ENCODE measurements at regions not wholly inside any gene's neighbourhood (a gene's known extent, or its start where the extent isn't known, plus 50 kb on each side); places are given as distances from the start of the nearest gene placed in this dataset.
"Not testable (repeated sequence)": the region's sequence is repeated elsewhere in the genome, so short reads cannot be mapped to it uniquely, and the experiment has no call there.

DNA sequence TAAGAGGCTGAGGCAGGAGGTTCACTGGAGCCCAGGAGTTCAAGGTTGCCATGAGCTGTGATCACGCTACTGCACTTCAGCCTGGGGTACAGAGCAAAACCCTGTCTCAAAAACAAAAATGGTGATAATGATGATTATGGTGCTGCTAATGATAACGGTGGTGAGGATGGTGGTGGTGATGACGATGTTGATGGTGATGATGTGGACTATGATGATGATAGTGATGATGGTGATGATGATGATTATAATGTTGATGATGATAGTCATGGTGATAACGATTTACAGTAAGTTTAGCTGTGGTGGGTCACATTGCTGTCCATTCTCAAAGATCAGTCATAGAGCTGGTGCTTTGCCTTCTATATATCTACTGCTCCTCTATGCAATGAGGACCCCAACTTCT, 1340.6 kb downstream of the UQCRFS1 start:
- no peaks in the 10 kb centered on the region for H3K4me1 ChIP-seq (ENCODE audit: control insufficient read depth, insufficient read depth, low read length)
- H3K27me3 ChIP-seq (replicated peaks; ENCODE audit: control insufficient read depth, insufficient read depth, low read length) = no peaks in the 10 kb centered on the region
- H3K36me3 ChIP-seq (ENCODE audit: control insufficient read depth, insufficient read depth, low read length, severe bottlenecking) = no peaks in the 10 kb centered on the region
- peaks cover 9% of the 10 kb centered on the region for H3K9me3 ChIP-seq (ENCODE audit: control insufficient read depth, low read length)
- no peak overlapping the region for H3K4me3 ChIP-seq (ENCODE audit: low read length)
- no peak overlapping the region for H3K9ac ChIP-seq (ENCODE audit: low read length)
- no peak for DNase-seq (ENCODE audit: low read depth)

DNA sequence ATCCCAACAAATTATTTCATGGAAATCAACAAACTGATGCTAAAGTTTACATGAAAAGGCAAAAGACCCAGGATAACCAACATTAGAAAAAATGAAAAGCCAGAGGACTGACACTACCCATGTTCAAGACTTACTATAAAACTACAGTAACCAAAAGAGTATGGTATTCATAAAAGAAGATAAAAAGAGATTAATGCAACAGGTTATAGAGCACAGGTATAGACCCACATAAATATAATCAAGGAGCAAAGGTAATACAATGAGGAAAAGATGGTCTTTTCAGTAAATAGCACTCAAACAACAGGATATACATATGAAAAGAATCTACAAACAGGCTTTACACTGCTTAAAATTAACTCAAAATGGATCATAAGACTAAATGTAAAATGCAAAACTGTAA, 1342.7 kb downstream of the UQCRFS1 start:
- Histone ChIP-seq H3K4me1 (ENCODE audit: control insufficient read depth, insufficient read depth, low read length) (no peaks in the 10 kb centered on the region), H3K4me3 (ENCODE audit: low read length) (no peak overlapping the region), H3K27me3 (replicated peaks; ENCODE audit: control insufficient read depth, insufficient read depth, low read length) (no peaks in the 10 kb centered on the region), H3K9me3 (ENCODE audit: control insufficient read depth, low read length) (peaks cover 9% of the 10 kb centered on the region), H3K9ac (ENCODE audit: low read length) (no peak overlapping the region), H3K36me3 (ENCODE audit: control insufficient read depth, insufficient read depth, low read length, severe bottlenecking) (no peaks in the 10 kb centered on the region)
- no peak for DNase-seq (ENCODE audit: low read depth)

DNA sequence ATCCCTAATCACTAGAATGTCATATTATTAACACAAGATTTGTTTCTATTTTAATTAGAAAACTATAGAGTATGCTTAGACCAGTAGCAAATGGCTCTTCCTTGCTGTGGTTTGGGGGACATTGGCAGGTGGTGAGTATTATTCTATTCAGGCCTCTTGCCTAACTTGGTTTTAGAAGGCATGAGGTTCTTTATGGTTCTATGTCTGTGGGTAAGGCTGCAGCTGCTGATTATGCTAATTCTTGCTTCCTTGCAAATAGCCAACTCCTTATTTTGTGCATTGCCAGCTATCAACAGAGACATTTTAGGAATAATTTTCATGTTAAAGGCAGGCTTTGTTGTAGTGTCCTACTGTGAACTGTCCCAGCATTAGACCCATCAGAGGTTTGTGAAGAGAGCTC, 1344.9 kb downstream of the UQCRFS1 start:
- H3K27me3 ChIP-seq (replicated peaks; ENCODE audit: control insufficient read depth, insufficient read depth, low read length) = no peaks in the 10 kb centered on the region
- no peak for DNase-seq (ENCODE audit: low read depth)
- no peak overlapping the region for H3K4me3 ChIP-seq (ENCODE audit: low read length)
- no peak overlapping the region for H3K9ac ChIP-seq (ENCODE audit: low read length)
- H3K36me3 ChIP-seq (ENCODE audit: control insufficient read depth, insufficient read depth, low read length, severe bottlenecking) = no peaks in the 10 kb centered on the region
- H3K4me1 ChIP-seq (ENCODE audit: control insufficient read depth, insufficient read depth, low read length) = no peaks in the 10 kb centered on the region
- H3K9me3 ChIP-seq (ENCODE audit: control insufficient read depth, low read length) = no peaks in the 10 kb centered on the region

DNA sequence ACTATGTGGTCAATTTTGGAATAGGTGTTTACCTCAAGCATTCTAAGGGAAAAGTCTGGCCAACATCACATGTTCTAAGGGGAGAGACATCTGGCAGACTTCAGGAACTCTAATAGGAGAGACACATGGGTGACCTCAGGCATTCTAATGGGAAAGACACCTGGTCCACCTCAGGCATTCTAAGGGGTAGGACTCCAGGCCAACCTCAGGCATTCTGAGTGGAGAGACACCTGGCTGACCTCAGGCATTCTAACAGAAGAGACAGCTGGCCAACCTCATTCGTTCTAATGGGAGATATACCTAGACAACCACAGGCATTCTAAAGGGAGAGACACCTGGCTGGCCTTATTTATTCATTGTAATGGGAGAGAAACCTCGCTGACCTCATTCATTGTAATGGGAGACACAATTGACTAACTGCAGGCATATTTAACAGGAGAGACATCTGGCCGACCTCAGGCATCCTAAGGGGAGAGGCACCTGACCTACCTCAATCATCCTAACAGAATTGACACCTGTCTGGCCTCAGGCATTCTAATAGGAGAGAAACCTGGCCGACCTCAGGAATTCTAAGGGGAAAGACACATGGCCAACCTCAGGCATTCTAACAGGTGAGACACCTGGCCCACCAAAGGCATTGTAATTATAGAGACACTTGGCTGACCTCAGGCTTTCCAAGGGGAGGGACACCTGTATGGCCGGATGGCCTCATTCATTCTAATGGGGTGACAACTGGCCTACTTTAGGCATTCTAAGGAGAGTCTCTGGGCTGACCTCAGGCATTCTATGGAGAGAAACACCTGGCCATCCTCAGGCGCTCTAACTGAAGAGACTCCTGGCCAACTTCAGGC, 1346.8 kb downstream of the UQCRFS1 start:
- Histone ChIP-seq H3K4me1 (ENCODE audit: control insufficient read depth, insufficient read depth, low read length) (no peaks in the 10 kb centered on the region), H3K36me3 (ENCODE audit: control insufficient read depth, insufficient read depth, low read length, severe bottlenecking) (no peaks in the 10 kb centered on the region), H3K9ac (ENCODE audit: low read length) (no peak overlapping the region), H3K9me3 (ENCODE audit: control insufficient read depth, low read length) (peaks cover 1% of the 10 kb centered on the region), H3K27me3 (replicated peaks; ENCODE audit: control insufficient read depth, insufficient read depth, low read length) (no peaks in the 10 kb centered on the region), H3K4me3 (ENCODE audit: low read length) (no peak overlapping the region)
- DNase-seq (ENCODE audit: low read depth) = no peak

DNA sequence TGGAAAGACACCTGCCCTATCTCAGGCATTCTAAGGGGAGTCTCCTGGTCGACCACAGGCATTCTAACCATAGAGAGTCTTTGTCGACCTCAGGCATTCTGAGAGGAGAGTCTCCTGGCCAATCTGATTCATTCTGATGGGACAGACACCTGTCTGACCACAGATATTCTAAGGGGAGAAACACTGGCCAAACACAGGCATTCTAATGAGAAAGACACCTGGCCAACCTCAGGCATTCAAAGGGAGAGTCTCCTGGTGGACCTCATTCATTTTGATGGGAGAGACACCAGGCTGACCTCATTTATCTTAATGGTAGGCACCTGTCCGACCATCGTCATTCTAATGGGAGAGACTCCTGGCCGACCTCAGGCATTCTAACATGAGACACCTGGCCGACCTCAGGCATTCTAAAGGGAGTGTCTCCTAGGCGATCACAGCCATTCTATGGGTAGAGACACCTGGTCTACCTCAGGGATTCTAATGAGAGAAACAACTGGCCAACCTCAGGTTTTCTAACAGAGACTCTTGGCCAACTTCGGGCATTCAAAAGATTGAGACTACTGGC, 1351.5 kb downstream of the UQCRFS1 start:
- Histone ChIP-seq H3K27me3 (replicated peaks; ENCODE audit: control insufficient read depth, insufficient read depth, low read length) (no peaks in the 10 kb centered on the region), H3K36me3 (ENCODE audit: control insufficient read depth, insufficient read depth, low read length, severe bottlenecking) (no peaks in the 10 kb centered on the region), H3K9ac (ENCODE audit: low read length) (no peak overlapping the region), H3K9me3 (ENCODE audit: control insufficient read depth, low read length) (peaks cover 27% of the 10 kb centered on the region), H3K4me3 (ENCODE audit: low read length) (no peak overlapping the region), H3K4me1 (ENCODE audit: control insufficient read depth, insufficient read depth, low read length) (no peaks in the 10 kb centered on the region)
- no peak for DNase-seq (ENCODE audit: low read depth)

DNA sequence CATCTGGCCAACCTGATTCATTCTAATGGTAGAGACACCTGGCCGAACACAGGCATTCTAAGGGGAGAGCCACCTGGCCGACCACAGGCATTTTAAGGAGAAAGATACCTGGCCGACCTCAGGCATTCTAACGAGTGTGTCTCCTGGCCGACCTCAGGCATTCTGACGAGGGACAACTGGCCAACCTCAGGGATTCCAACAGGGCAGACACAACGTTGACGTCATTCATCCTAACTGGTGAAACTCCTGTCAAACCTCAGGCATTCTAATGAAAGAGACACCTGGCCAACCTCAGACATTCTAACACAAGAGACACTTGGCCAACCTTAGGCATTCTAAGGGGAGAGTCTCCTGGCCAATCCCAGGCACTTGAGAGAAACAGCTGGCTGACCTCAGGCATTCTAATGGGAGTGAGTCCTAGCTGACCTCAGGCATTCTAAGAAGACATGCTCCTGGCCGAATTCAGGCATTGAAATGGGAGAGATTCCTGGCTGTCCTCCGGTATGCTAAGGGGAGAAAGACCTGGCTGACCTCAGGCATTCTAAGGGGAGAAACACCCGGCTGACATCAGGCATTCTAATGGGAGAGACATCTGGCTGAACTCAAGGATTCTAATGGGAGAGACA, 1352.5 kb downstream of the UQCRFS1 start:
- DNase-seq (ENCODE audit: low read depth) = no peak
- Histone ChIP-seq H3K36me3 (ENCODE audit: control insufficient read depth, insufficient read depth, low read length, severe bottlenecking) (no peaks in the 10 kb centered on the region), H3K9ac (ENCODE audit: low read length) (no peak overlapping the region), H3K9me3 (ENCODE audit: control insufficient read depth, low read length) (peaks cover 27% of the 10 kb centered on the region), H3K27me3 (replicated peaks; ENCODE audit: control insufficient read depth, insufficient read depth, low read length) (no peaks in the 10 kb centered on the region), H3K4me3 (ENCODE audit: low read length) (no peak overlapping the region), H3K4me1 (ENCODE audit: control insufficient read depth, insufficient read depth, low read length) (no peaks in the 10 kb centered on the region)

DNA sequence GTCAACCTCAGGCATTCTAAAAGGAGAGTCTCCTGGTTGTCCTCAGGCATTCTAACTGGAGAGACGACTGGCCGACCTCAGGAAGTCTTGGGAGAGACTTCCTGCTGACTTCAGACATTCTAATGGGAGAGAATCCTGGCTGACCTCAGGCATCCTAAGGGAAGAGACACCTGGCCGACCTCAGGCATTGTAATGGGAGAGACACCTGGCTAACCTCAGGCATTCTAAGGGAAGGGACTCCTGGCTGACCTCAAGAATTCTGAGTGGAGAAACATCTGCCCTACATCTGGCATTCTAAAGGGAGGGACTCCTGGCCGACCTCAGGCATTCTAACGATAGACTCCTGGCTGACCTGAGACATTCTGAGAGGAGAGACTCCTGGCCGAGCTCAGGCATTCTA, 1353.3 kb downstream of the UQCRFS1 start:
- Histone ChIP-seq H3K4me1 (ENCODE audit: control insufficient read depth, insufficient read depth, low read length) (no peaks in the 10 kb centered on the region), H3K9ac (ENCODE audit: low read length) (no peak overlapping the region), H3K4me3 (ENCODE audit: low read length) (no peak overlapping the region), H3K27me3 (replicated peaks; ENCODE audit: control insufficient read depth, insufficient read depth, low read length) (no peaks in the 10 kb centered on the region), H3K36me3 (ENCODE audit: control insufficient read depth, insufficient read depth, low read length, severe bottlenecking) (no peaks in the 10 kb centered on the region), H3K9me3 (ENCODE audit: control insufficient read depth, low read length) (peaks cover 27% of the 10 kb centered on the region)
- DNase-seq (ENCODE audit: low read depth) = no peak

DNA sequence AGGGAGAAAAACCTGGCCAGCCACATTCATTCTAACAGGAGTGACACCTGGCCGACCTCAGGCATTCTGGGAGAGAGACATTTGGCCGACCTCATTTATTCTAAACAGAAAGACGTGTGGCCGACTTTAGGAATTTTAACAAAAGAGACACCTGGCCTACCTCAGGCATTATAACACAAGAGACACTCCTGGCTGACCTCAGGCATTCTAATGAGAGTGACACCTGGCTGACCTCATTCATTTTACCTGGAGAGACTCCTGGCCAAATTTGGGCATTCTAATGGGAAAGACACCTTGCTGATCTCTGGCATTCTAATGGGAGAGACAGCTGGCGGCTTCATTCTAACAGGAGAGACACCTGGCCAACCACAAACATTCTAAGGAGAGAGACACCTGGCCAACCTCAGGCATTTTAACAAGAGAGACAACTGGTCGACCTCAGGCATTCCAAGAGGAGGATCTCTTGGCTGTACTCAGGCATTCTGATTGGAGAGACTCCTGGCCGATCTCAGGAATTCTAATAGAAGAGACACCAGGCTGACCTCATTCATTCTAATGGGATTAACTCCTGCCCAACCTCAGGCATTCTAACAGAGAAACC, 1353.9 kb downstream of the UQCRFS1 start:
- no peak for DNase-seq (ENCODE audit: low read depth)
- Histone ChIP-seq H3K9ac (ENCODE audit: low read length) (no peak overlapping the region), H3K36me3 (ENCODE audit: control insufficient read depth, insufficient read depth, low read length, severe bottlenecking) (no peaks in the 10 kb centered on the region), H3K27me3 (replicated peaks; ENCODE audit: control insufficient read depth, insufficient read depth, low read length) (no peaks in the 10 kb centered on the region), H3K4me3 (ENCODE audit: low read length) (no peak overlapping the region), H3K4me1 (ENCODE audit: control insufficient read depth, insufficient read depth, low read length) (no peaks in the 10 kb centered on the region), H3K9me3 (ENCODE audit: control insufficient read depth, low read length) (peaks cover 27% of the 10 kb centered on the region)

DNA sequence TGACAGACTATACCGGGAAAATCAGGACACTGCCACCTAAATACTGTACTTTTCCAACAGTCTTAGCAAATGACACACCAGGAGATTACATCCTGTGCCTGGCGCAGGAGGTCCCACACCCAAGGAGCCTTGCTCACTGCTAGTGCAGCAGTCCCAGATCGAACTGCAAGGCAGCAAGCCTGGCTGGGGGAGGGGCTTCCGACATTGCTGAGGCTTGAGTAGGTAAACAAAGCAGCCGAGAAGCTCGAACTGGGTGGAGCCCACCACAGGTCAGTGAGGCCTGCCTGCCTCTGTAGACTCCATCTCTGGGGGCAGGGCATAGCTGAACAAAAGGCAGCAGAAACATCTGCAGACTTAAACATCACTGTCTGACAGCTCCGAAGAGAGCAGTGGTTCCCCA, 1360.0 kb downstream of the UQCRFS1 start:
- not testable (repeated sequence) for H3K9ac ChIP-seq (ENCODE audit: low read length); DNase-seq (ENCODE audit: low read depth); H3K4me1 ChIP-seq (ENCODE audit: control insufficient read depth, insufficient read depth, low read length); H3K4me3 ChIP-seq (ENCODE audit: low read length); H3K36me3 ChIP-seq (ENCODE audit: control insufficient read depth, insufficient read depth, low read length, severe bottlenecking); H3K27me3 ChIP-seq (replicated peaks; ENCODE audit: control insufficient read depth, insufficient read depth, low read length)
- peaks cover 11% of the 10 kb centered on the region for H3K9me3 ChIP-seq (ENCODE audit: control insufficient read depth, low read length)

DNA sequence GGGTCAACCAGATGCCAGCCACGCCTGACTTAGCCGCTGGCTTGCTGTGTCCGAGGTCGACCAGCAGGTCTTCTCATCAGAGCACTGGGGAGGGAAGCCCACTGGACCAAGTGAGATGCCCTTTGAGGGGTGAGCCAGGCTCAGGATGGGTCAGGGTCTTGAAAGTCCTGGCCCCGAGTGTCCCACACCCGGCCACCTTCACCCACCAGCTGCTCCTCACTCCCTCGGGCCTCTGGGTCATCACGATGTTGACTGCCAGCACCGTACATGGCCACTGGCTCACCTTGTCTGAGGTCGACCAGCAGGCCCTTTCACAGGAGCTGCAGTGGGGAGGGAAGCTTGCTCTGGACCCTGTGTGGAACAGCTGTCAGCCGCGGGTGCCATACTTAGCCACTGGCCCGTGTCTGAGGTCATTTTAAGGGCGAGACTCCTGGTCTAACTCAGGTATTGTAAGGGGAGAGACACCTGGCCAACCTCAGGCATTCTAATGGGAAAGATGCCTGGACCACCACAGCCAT, 1361.3 kb downstream of the UQCRFS1 start:
- Histone ChIP-seq H3K9me3 (ENCODE audit: control insufficient read depth, low read length) (peaks cover 13% of the 10 kb centered on the region), H3K4me3 (ENCODE audit: low read length) (no peak overlapping the region), H3K9ac (ENCODE audit: low read length) (no peak overlapping the region), H3K4me1 (ENCODE audit: control insufficient read depth, insufficient read depth, low read length) (no peaks in the 10 kb centered on the region), H3K27me3 (replicated peaks; ENCODE audit: control insufficient read depth, insufficient read depth, low read length) (no peaks in the 10 kb centered on the region), H3K36me3 (ENCODE audit: control insufficient read depth, insufficient read depth, low read length, severe bottlenecking) (no peaks in the 10 kb centered on the region)
- no peak for DNase-seq (ENCODE audit: low read depth)

DNA sequence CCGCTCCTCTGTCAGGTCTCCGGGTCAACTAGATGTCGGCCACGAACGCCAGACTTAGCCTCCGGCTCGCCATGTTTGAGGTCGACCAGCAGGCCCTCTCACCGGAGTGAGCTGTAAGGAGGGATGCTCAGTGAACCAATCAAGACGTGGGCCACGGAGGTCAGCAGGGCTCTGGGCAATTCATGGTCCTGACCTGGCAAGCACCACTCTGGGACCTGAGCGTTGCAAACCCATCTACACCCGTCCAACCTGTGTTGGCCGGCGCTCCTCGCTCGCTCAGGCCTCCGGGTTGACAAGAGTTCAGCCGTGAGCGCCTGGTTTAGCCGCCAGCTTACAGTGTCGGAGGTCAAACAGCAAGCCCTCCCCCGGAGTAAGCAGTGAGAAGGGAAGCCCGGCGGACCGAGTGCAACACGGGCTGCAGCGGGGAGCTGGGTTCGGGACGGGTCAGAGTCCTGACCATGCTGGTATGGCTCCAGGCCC, 1361.9 kb downstream of the UQCRFS1 start:
- H3K4me3 ChIP-seq (ENCODE audit: low read length) = no peak overlapping the region
- H3K4me1 ChIP-seq (ENCODE audit: control insufficient read depth, insufficient read depth, low read length) = no peaks in the 10 kb centered on the region
- no peaks in the 10 kb centered on the region for H3K27me3 ChIP-seq (replicated peaks; ENCODE audit: control insufficient read depth, insufficient read depth, low read length)
- no peak overlapping the region for H3K9ac ChIP-seq (ENCODE audit: low read length)
- H3K9me3 ChIP-seq (ENCODE audit: control insufficient read depth, low read length) = peaks cover 13% of the 10 kb centered on the region
- DNase-seq (ENCODE audit: low read depth) = no peak
- no peaks in the 10 kb centered on the region for H3K36me3 ChIP-seq (ENCODE audit: control insufficient read depth, insufficient read depth, low read length, severe bottlenecking)

All from adipocyte (in vitro differentiated cells).